K562 (cell line): ENCODE measurements at regions not wholly inside any gene's neighbourhood (a gene's known extent, or its start where the extent isn't known, plus 50 kb on each side); places are given as distances from the start of the nearest gene placed in this dataset.

Experiments used
- ATAC-seq: fragments of 200-7000 bp; cut with Tn5 transposase; 3 replicates; pipeline ENCODE4 v1.9.1; 2020; ENCODE audit warnings: moderate library complexity
- BruUV-seq: library from RNA; stranded (reverse); fragments of 400-500 nt; replicated peaks from 2 replicates; lab custom pipeline; 2021; lab: Mats Ljungman, UMichigan
- CTCF ChIA-PET: fragments of 300-600 bp; formaldehyde crosslinking; extraction: SDS; loops from one replicate; lab custom pipeline; 2021; ENCODE audit warnings: low intra/inter-chr PET ratio; lab: Yijun Ruan, JAX
- POLR2A ChIA-PET: fragments of 300-600, 350-650 bp; sonication (Branson Sonifier 250); formaldehyde crosslinking; extraction: SDS; loops from one replicate; lab custom pipeline; 2021; ENCODE audit warnings: antibody characterized with exemption, inconsistent platforms; lab: Yijun Ruan, JAX
- DNase-seq, 4 experiments: peaks; one replicate each; pipeline versions ENCODE4 v3.0.0 to v3.0.0-alpha.2; 2011 to 2018; ENCODE audit warnings: low spot score in 3 of 4, mixed read lengths in 3 of 4; ENCODE audit errors: extremely low read depth in 1 of 4
- FAIRE-seq: peaks from 2 replicates; lab custom pipeline; 2011; peaks lifted over from hg19 to GRCh38; lab: Jason Lieb, UNC
- H2AFZ ChIP-seq: 2 replicates; pipeline ENCODE4 v1.6.0; 2011; ENCODE audit warnings: low read depth, low read length, control low read depth, inconsistent platforms
- H3K27ac ChIP-seq: fragments of 200-600 bp; 3 replicates; pipeline ENCODE4 v1.8.0; 2011; ENCODE audit warnings: low read depth, mild to moderate bottlenecking, control low read depth, inconsistent platforms, low read length, moderate library complexity, mixed read lengths; ENCODE audit errors: extremely low read depth
- H3K27me3 ChIP-seq, 2 experiments: fragments of 300-600 bp in 1 of 2; 2 replicates in 1 of 2; 3 replicates in 1 of 2; pipeline versions ENCODE4 v1.6.0 to v1.8.0; 2011; ENCODE audit warnings: inconsistent platforms in 2 of 2, low read length in 2 of 2, mild to moderate bottlenecking in 1 of 2, mixed read lengths in 1 of 2, moderate library complexity in 1 of 2; ENCODE audit not compliant: control insufficient read depth in 2 of 2, insufficient read depth in 2 of 2
- H3K36me3 ChIP-seq: fragments of 300-600 bp; 3 replicates; pipeline ENCODE4 v1.8.0; 2011; ENCODE audit warnings: mild to moderate bottlenecking, low read length, inconsistent platforms; ENCODE audit not compliant: control insufficient read depth, insufficient read depth
- H3K4me1 ChIP-seq, 2 experiments: fragments of 200-600 bp in 1 of 2; replicated peaks in 1 of 2; 2 replicates in 1 of 2; 3 replicates in 1 of 2; pipeline versions ENCODE4 v1.5.1 to v1.8.0; 2011; ENCODE audit warnings: inconsistent platforms in 2 of 2, low read length in 2 of 2, mild to moderate bottlenecking in 1 of 2, mixed read lengths in 1 of 2, moderate library complexity in 1 of 2; ENCODE audit not compliant: control insufficient read depth in 2 of 2, insufficient read depth in 2 of 2
- H3K4me2 ChIP-seq: 2 replicates; pipeline ENCODE4 v1.6.1; 2011; ENCODE audit warnings: low read length, control low read depth, inconsistent platforms, mixed read lengths; ENCODE audit not compliant: insufficient read depth
- H3K4me3 ChIP-seq: fragments of 200-600 bp; sonication (generic), shearing (Covaris generic); 2 replicates; pipeline ENCODE4 v1.5.1; 2016; ENCODE audit warnings: control low read depth, inconsistent platforms
- H3K79me2 ChIP-seq: fragments of 200-600 bp; 3 replicates; pipeline ENCODE4 v1.8.0; 2011; ENCODE audit warnings: low read length, inconsistent platforms; ENCODE audit not compliant: control insufficient read depth, insufficient read depth
- H3K9ac ChIP-seq, 2 experiments: 2 replicates each; pipeline versions ENCODE4 v1.6.0 to v1.6.1; 2011; ENCODE audit warnings: low read depth in 2 of 2, low read length in 2 of 2, control low read depth in 1 of 2, inconsistent platforms in 1 of 2, mild to moderate bottlenecking in 1 of 2, mixed read lengths in 1 of 2; ENCODE audit not compliant: insufficient read depth in 1 of 2
- H3K9me1 ChIP-seq: one replicate; pipeline ENCODE4 v1.6.0; 2011; ENCODE audit warnings: inconsistent platforms, mild to moderate bottlenecking, low read length, moderate library complexity; ENCODE audit not compliant: control insufficient read depth, insufficient read depth
- H3K9me3 ChIP-seq: replicated peaks from 2 replicates; pipeline ENCODE4 v1.5.1; 2011; ENCODE audit warnings: low read depth, low read length, inconsistent platforms; ENCODE audit not compliant: control insufficient read depth, insufficient read depth
- H4K20me1 ChIP-seq: replicated peaks from 2 replicates; pipeline ENCODE4 v1.6.1; 2011; ENCODE audit warnings: low read length, inconsistent platforms, mixed read lengths; ENCODE audit not compliant: control insufficient read depth, insufficient read depth
- CEBPB ChIP-seq: fragments of 450-650 bp; IDR thresholded peaks from 2 replicates; pipeline ENCODE4 v1.6.1; 2016; ENCODE audit warnings: missing genetic modification characterization, missing compliant biosample characterization
- GTF2A2 ChIP-seq: IDR thresholded peaks from 2 replicates; pipeline ENCODE4 v1.6.1; 2016; ENCODE audit warnings: mild to moderate bottlenecking, missing genetic modification characterization, missing compliant biosample characterization
- GTF2E2 ChIP-seq: fragments of 200-800 bp; sonication (Bioruptor generic); IDR thresholded peaks from 2 replicates; pipeline ENCODE4 v1.6.1; 2016; ENCODE audit warnings: missing genetic modification characterization, missing compliant biosample characterization
- HMGN3 ChIP-seq: IDR thresholded peaks from 2 replicates; pipeline ENCODE4 v1.6.1; 2011; ENCODE audit warnings: borderline replicate concordance, low read depth, mild to moderate bottlenecking, mixed read lengths, low read length; ENCODE audit not compliant: insufficient read length; ENCODE audit errors: extremely low read depth
- MECOM ChIP-seq: fragments of 250-450 bp; sonication (Bioruptor Pico); IDR thresholded peaks from 2 replicates; pipeline ENCODE4 v1.8.0; 2022; ENCODE audit warnings: inconsistent platforms
- NFE2 ChIP-seq: IDR thresholded peaks from 2 replicates; pipeline ENCODE4 v1.6.1; 2014; ENCODE audit warnings: antibody characterized with exemption, low read depth
- STAT5B ChIP-seq: fragments of 250-450 bp; sonication (Bioruptor Pico); IDR thresholded peaks from 2 replicates; pipeline ENCODE4 v1.8.0; 2021; ENCODE audit warnings: mild to moderate bottlenecking, inconsistent platforms
- XRCC5 ChIP-seq: fragments of 200-400 bp; formaldehyde crosslinking; IDR thresholded peaks from 2 replicates; pipeline ENCODE4 v1.6.1; 2017; ENCODE audit warnings: low read depth, mild to moderate bottlenecking, low read length
- ZNF589 ChIP-seq: fragments of 200-800 bp; sonication (Bioruptor generic); IDR thresholded peaks from 2 replicates; pipeline ENCODE4 v1.6.1; 2016; ENCODE audit warnings: low read depth, missing genetic modification characterization, missing compliant biosample characterization
- WGBS: fragments of 100-300 bp; shearing (Covaris generic); methylation state at CpG from one replicate; pipeline ENCODE4 v1.1.6; 2016; ENCODE audit warnings: low coverage, mixed read lengths; ENCODE audit not compliant: insufficient coverage; ENCODE audit errors: missing lambda C conversion rate; 5-methylcytosine and 5-hydroxymethylcytosine counted together
- in situ Hi-C: fragments of 300-500 bp; cut with MboI; formaldehyde crosslinking; loops from 4 replicates; pipeline ENCODE4 v1.15.0; 2018; ENCODE audit warnings: inconsistent platforms, mixed read lengths
- intact Hi-C: fragments of 100-400 bp; cut with micrococcal nuclease; formaldehyde crosslinking; loops from 2 replicates; pipeline ENCODE4 v1.14.2; 2022
- TF ChIP-seq, protein P1 (sequence below), 2 experiments: IDR thresholded peaks; 2 replicates each; pipeline ENCODE4 v1.6.1; 2012; ENCODE audit warnings: improper control_type of control experiment in 2 of 2, low read depth in 2 of 2, low read length in 2 of 2, borderline replicate concordance in 1 of 2
- TF ChIP-seq, protein P2 (sequence below), 2 experiments: fragments of 450-650 bp; formaldehyde crosslinking in 1 of 2; IDR thresholded peaks; 2 replicates each; pipeline versions ENCODE4 v1.4.0 to v1.6.1; 2014 to 2020; ENCODE audit warnings: mild to moderate bottlenecking in 2 of 2, borderline replicate concordance in 1 of 2, low read depth in 1 of 2

DNA sequence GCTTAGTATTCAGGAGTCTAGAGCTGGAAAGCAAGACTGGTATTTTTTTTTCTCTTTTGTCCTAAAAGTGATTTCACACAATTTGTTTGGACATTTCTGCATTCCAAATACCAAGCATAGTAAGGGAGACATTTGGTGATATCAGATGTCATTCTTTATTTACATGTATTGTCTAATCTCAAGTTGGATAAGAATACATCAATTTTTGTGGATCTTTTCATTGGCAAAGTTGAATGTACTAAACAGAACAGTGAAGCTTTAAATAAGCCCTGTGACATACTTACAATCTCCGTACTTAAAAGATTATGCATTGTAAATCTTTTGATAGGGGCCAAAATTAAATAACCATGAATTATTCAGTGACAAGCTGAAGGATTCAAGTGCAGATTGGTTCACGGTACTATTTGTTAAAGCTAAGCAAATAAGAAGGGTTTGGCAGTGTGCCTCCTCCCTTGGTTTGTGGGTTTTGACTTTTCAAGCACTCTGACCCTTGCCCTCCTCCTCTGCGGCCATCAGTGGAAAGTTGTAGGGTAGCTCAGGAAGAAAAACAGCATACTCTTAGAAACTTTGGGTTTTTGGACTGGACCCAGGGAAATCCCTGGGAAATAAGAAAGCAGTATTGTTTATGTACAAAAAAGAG lies 663.7 kb downstream of the ADGRL2 start:
- 5% methylated on average over 3 of the region's 3 CpGs for WGBS
- no peak overlapping the region for H3K4me2 ChIP-seq
- no peak overlapping the region for H3K4me3 ChIP-seq
- BruUV-seq, result no TSS peak
- DNase-seq, result no peak
- no peak overlapping the region for H3K9ac ChIP-seq
- no peaks in the 10 kb centered on the region; the same call in 1 of the 2 replicates for H3K9me3 ChIP-seq
- H3K27ac ChIP-seq, result no peak overlapping the region
- ATAC-seq, result no peak
- intact Hi-C loops (no loop called here), in situ Hi-C loops (no loop called here)
- no peaks in the 10 kb centered on the region for H3K36me3 ChIP-seq
- no peaks in the 10 kb centered on the region for H3K79me2 ChIP-seq
- TF ChIP-seq GTF2A2 (tag) (no peak), HMGN3 (no peak), ZNF589 (CRISPR knock-in tag) (no peak), NFE2 (no peak), MECOM (CRISPR knock-in tag) (no peak), XRCC5 (no peak), GTF2E2 (tag) (no peak), STAT5B (CRISPR knock-in tag) (no peak), CEBPB (tag) (no peak)
- TF ChIP-seq, protein P1, sequence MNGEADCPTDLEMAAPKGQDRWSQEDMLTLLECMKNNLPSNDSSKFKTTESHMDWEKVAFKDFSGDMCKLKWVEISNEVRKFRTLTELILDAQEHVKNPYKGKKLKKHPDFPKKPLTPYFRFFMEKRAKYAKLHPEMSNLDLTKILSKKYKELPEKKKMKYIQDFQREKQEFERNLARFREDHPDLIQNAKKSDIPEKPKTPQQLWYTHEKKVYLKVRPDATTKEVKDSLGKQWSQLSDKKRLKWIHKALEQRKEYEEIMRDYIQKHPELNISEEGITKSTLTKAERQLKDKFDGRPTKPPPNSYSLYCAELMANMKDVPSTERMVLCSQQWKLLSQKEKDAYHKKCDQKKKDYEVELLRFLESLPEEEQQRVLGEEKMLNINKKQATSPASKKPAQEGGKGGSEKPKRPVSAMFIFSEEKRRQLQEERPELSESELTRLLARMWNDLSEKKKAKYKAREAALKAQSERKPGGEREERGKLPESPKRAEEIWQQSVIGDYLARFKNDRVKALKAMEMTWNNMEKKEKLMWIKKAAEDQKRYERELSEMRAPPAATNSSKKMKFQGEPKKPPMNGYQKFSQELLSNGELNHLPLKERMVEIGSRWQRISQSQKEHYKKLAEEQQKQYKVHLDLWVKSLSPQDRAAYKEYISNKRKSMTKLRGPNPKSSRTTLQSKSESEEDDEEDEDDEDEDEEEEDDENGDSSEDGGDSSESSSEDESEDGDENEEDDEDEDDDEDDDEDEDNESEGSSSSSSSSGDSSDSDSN (IDR thresholded peaks at IDR 0.05; ENCODE audit: borderline replicate concordance in 1 of 2, low read depth in 2 of 2, low read length in 2 of 2), result no peak
- TF ChIP-seq, protein P2, sequence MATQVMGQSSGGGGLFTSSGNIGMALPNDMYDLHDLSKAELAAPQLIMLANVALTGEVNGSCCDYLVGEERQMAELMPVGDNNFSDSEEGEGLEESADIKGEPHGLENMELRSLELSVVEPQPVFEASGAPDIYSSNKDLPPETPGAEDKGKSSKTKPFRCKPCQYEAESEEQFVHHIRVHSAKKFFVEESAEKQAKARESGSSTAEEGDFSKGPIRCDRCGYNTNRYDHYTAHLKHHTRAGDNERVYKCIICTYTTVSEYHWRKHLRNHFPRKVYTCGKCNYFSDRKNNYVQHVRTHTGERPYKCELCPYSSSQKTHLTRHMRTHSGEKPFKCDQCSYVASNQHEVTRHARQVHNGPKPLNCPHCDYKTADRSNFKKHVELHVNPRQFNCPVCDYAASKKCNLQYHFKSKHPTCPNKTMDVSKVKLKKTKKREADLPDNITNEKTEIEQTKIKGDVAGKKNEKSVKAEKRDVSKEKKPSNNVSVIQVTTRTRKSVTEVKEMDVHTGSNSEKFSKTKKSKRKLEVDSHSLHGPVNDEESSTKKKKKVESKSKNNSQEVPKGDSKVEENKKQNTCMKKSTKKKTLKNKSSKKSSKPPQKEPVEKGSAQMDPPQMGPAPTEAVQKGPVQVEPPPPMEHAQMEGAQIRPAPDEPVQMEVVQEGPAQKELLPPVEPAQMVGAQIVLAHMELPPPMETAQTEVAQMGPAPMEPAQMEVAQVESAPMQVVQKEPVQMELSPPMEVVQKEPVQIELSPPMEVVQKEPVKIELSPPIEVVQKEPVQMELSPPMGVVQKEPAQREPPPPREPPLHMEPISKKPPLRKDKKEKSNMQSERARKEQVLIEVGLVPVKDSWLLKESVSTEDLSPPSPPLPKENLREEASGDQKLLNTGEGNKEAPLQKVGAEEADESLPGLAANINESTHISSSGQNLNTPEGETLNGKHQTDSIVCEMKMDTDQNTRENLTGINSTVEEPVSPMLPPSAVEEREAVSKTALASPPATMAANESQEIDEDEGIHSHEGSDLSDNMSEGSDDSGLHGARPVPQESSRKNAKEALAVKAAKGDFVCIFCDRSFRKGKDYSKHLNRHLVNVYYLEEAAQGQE (IDR thresholded peaks at IDR 0.05; ENCODE audit: borderline replicate concordance), result no peak
- TF ChIP-seq, protein P2 (CRISPR knock-in tag; IDR thresholded peaks at IDR 0.05; ENCODE audit: low read depth), result no peak
- CTCF ChIA-PET, result no interaction called here
- no peaks in the 10 kb centered on the region for H3K4me1 ChIP-seq
- H2AFZ ChIP-seq, result no peak overlapping the region
- POLR2A ChIA-PET, result no interaction called here
- H3K27me3 ChIP-seq, result no peaks in the 10 kb centered on the region
- no peaks in the 10 kb centered on the region for H3K9me1 ChIP-seq
- no peak for FAIRE-seq
- no peaks in the 10 kb centered on the region for H4K20me1 ChIP-seq
